ENCODE measurements at regions not wholly inside any gene's neighbourhood (a gene's known extent, or its start where the extent isn't known, plus 50 kb on each side); places are given as distances from the start of the nearest gene placed in this dataset.

DNA sequence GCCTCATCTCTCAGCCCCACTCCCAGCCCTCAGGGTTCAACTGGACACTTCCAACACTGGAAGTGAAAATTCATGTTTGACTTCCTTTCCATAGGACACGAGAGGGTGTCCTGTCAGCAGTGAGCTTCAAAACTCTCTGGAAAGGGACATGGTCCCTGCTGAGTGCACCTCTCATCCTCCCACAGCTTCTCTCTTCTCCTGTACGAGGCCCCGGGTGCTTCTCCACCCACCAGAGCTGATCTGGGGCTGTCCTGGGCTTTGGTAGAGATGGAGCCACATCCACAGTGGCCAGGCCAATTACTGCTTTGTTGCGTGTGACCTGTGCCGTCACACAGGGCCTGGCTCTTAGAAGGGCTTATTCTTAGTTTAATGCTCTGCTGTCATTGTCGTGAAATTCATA lies 182.3 kb downstream of the RRAGC start:
- TF ChIP-seq OSR1 (CRISPR knock-in tag; IDR thresholded peaks at IDR 0.05) = no peak
- no peak for TF ChIP-seq ESRRG (CRISPR knock-in tag; IDR thresholded peaks at IDR 0.05)
- TF ChIP-seq ZFP30 (CRISPR knock-in tag; IDR thresholded peaks at IDR 0.05) = no peak
- TF ChIP-seq, protein P1, sequence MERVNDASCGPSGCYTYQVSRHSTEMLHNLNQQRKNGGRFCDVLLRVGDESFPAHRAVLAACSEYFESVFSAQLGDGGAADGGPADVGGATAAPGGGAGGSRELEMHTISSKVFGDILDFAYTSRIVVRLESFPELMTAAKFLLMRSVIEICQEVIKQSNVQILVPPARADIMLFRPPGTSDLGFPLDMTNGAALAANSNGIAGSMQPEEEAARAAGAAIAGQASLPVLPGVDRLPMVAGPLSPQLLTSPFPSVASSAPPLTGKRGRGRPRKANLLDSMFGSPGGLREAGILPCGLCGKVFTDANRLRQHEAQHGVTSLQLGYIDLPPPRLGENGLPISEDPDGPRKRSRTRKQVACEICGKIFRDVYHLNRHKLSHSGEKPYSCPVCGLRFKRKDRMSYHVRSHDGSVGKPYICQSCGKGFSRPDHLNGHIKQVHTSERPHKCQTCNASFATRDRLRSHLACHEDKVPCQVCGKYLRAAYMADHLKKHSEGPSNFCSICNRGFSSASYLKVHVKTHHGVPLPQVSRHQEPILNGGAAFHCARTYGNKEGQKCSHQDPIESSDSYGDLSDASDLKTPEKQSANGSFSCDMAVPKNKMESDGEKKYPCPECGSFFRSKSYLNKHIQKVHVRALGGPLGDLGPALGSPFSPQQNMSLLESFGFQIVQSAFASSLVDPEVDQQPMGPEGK (CRISPR knock-in tag; IDR thresholded peaks at IDR 0.05; ENCODE audit: borderline replicate concordance) = no peak
- no peak for TF ChIP-seq ZNF70 (CRISPR knock-in tag; IDR thresholded peaks at IDR 0.05)
- TF ChIP-seq TCF4 (CRISPR knock-in tag; IDR thresholded peaks at IDR 0.05; ENCODE audit: borderline replicate concordance) = no peak
- TF ChIP-seq CSDC2 (CRISPR knock-in tag; IDR thresholded peaks at IDR 0.05) = no peak
- TF ChIP-seq BACH2 (CRISPR knock-in tag; IDR thresholded peaks at IDR 0.05; ENCODE audit: borderline replicate concordance) = no peak
- no peak for TF ChIP-seq ARNTL (CRISPR knock-in tag; IDR thresholded peaks at IDR 0.05; ENCODE audit: borderline replicate concordance, low read depth)

GRCh38 chr1:38672692-38673091 lies 186.9 kb downstream of the RRAGC start:
- TF ChIP-seq, protein P2, sequence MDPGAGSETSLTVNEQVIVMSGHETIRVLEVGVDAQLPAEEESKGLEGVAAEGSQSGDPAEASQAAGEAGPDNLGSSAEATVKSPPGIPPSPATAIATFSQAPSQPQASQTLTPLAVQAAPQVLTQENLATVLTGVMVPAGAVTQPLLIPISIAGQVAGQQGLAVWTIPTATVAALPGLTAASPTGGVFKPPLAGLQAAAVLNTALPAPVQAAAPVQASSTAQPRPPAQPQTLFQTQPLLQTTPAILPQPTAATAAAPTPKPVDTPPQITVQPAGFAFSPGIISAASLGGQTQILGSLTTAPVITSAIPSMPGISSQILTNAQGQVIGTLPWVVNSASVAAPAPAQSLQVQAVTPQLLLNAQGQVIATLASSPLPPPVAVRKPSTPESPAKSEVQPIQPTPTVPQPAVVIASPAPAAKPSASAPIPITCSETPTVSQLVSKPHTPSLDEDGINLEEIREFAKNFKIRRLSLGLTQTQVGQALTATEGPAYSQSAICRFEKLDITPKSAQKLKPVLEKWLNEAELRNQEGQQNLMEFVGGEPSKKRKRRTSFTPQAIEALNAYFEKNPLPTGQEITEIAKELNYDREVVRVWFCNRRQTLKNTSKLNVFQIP (CRISPR knock-in tag; IDR thresholded peaks at IDR 0.05; ENCODE audit: borderline replicate concordance, low read depth) = no peak
- no peak for TF ChIP-seq SNAI2 (CRISPR knock-in tag; IDR thresholded peaks at IDR 0.05)
- ATAC-seq = no peak

More for the DNA sequence above, 182.3 kb downstream of the RRAGC start:
- ATAC-seq = no peak

DNA sequence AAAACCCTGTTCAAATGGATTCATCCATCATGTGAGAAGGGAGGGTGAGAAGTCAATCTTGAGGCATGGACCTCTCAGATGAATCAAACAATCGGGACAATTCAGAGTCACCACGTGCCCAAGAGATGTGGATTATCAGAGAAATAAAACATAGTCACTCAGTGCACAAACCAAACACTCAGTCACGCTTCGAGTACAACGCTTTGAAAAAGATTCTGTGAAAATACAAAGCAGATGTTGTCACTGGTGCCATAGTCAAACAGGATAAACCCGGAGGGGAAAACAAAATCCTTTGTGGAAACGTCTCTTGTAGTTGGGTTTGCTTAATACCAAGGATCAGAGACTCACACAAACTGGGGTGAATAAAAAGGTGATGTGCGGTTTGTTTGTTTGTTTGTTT lies 188.4 kb downstream of the RRAGC start:
- ATAC-seq = no peak
- no peak for TF ChIP-seq ZFP30 (CRISPR knock-in tag; IDR thresholded peaks at IDR 0.05)

DNA sequence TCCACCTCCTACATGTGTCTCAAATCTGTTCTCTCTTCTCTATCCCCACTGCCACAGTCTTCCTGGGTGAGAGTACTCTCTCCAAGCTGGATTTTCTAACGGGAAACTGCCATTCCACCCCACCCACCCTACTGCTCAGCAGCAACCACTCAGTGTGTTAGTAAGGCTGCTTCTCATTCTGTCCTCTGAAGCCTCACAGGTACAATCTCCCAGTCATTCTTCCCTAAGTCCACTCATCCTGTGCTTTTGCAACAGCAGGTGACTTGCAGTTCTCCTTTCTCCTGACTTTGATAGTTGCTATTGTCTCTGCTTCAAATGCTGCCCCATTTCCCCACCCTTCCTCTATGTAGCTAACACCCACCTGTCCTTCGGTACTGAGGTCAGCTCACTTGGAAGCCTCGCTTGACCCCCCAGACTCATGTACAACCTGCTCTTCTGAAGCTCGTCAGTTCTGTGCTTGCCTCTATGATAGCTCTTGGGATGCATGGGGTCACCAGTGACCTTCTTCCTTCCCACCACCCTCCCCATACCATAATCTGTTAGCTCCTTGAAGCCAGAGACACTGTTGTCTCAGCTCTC lies 188.9 kb downstream of the RRAGC start:
- no peak for ATAC-seq
- no peak for TF ChIP-seq CSDC2 (CRISPR knock-in tag; IDR thresholded peaks at IDR 0.05)
- TF ChIP-seq, protein P1 (CRISPR knock-in tag; IDR thresholded peaks at IDR 0.05; ENCODE audit: borderline replicate concordance) = no peak

GRCh38 chr1:38667626-38668025 lies 191.9 kb downstream of the RRAGC start:
- no peak for TF ChIP-seq GLIS3 (CRISPR knock-in tag; IDR thresholded peaks at IDR 0.05)
- TF ChIP-seq ZFP3 (CRISPR knock-in tag; IDR thresholded peaks at IDR 0.05) = no peak
- no peak for TF ChIP-seq BACH2 (CRISPR knock-in tag; IDR thresholded peaks at IDR 0.05; ENCODE audit: borderline replicate concordance)
- TF ChIP-seq RARB (CRISPR knock-in tag; IDR thresholded peaks at IDR 0.05) = no peak
- TF ChIP-seq OSR1 (CRISPR knock-in tag; IDR thresholded peaks at IDR 0.05) = no peak
- TF ChIP-seq ZNF70 (CRISPR knock-in tag; IDR thresholded peaks at IDR 0.05) = no peak
- no peak for ATAC-seq

DNA sequence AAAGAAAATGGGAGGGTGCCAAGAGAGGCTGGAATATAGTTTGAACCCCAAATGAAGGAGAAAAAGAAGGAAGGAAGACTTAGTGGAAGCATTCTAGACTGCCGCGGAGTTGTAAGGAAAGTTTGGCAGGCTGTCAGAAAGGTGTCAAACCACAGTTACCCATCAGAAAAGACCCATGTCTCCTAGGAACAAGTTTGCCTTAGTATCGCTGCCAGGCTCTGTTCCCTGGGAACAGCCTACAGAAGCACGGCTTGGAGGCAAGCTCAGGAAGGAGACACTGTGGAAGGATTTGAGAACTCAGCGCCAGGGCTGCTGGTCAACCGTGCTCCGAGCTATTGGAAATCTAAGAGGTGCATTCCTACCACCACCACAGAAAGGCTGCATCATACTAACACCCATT lies 197.4 kb downstream of the RRAGC start:
- ATAC-seq = no peak
- TF ChIP-seq ESRRG (CRISPR knock-in tag; IDR thresholded peaks at IDR 0.05) (no peak), BACH2 (CRISPR knock-in tag; IDR thresholded peaks at IDR 0.05; ENCODE audit: borderline replicate concordance) (no peak), RARB (CRISPR knock-in tag; IDR thresholded peaks at IDR 0.05) (no peak), ARNTL (CRISPR knock-in tag; IDR thresholded peaks at IDR 0.05; ENCODE audit: borderline replicate concordance, low read depth) (no peak), SNAI2 (CRISPR knock-in tag; IDR thresholded peaks at IDR 0.05) (no peak), ZNF565 (CRISPR knock-in tag; conservative IDR thresholded peaks at IDR 0.05; ENCODE audit: low read depth) (no peak), ZC3H10 (CRISPR knock-in tag; IDR thresholded peaks at IDR 0.05) (no peak), PPARA (CRISPR knock-in tag; IDR thresholded peaks at IDR 0.05; ENCODE audit: borderline replicate concordance) (no peak), CSRNP3 (CRISPR knock-in tag; IDR thresholded peaks at IDR 0.05) (no peak)
- TF ChIP-seq, protein P3, sequence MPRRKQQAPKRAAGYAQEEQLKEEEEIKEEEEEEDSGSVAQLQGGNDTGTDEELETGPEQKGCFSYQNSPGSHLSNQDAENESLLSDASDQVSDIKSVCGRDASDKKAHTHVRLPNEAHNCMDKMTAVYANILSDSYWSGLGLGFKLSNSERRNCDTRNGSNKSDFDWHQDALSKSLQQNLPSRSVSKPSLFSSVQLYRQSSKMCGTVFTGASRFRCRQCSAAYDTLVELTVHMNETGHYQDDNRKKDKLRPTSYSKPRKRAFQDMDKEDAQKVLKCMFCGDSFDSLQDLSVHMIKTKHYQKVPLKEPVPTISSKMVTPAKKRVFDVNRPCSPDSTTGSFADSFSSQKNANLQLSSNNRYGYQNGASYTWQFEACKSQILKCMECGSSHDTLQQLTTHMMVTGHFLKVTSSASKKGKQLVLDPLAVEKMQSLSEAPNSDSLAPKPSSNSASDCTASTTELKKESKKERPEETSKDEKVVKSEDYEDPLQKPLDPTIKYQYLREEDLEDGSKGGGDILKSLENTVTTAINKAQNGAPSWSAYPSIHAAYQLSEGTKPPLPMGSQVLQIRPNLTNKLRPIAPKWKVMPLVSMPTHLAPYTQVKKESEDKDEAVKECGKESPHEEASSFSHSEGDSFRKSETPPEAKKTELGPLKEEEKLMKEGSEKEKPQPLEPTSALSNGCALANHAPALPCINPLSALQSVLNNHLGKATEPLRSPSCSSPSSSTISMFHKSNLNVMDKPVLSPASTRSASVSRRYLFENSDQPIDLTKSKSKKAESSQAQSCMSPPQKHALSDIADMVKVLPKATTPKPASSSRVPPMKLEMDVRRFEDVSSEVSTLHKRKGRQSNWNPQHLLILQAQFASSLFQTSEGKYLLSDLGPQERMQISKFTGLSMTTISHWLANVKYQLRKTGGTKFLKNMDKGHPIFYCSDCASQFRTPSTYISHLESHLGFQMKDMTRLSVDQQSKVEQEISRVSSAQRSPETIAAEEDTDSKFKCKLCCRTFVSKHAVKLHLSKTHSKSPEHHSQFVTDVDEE (CRISPR knock-in tag; IDR thresholded peaks at IDR 0.05) = no peak
- TF ChIP-seq, protein P4, sequence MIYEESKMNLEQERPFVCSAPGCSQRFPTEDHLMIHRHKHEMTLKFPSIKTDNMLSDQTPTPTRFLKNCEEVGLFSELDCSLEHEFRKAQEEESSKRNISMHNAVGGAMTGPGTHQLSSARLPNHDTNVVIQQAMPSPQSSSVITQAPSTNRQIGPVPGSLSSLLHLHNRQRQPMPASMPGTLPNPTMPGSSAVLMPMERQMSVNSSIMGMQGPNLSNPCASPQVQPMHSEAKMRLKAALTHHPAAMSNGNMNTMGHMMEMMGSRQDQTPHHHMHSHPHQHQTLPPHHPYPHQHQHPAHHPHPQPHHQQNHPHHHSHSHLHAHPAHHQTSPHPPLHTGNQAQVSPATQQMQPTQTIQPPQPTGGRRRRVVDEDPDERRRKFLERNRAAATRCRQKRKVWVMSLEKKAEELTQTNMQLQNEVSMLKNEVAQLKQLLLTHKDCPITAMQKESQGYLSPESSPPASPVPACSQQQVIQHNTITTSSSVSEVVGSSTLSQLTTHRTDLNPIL (CRISPR knock-in tag; IDR thresholded peaks at IDR 0.05; ENCODE audit: low read depth) = no peak

Data from SK-N-SH treated with all-trans-retinoic acid at 6 μM for 48 hours (cell line).